Activated gamma-delta T cell (primary cell): ENCODE measurements at regions not wholly inside any gene's neighbourhood (a gene's known extent, or its start where the extent isn't known, plus 50 kb on each side); places are given as distances from the start of the nearest gene placed in this dataset.

Source experiments
- DNase-seq: peaks from one replicate; lab custom pipeline; 2025; lab: John Stamatoyannopoulos, UW

DNA sequence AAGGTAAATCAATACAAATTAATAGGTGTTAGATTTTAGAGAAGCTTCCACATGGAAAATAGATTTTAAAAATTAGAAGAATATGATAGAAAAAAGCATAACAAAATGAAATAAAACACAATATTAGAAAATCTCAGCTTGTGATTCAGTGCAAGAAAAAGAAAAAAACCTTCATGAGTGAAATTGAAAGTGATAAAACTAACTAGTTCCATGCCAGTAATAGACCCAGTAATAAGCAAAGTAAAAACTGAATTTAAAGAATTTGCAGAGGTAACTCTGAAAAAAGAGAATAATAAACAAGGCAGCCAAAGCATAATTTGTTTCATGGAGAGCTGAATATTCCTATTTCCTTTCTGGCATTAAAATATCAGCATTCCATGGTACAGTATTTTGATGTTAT, 174.3 kb upstream of the TENM3 start:
- DNase-seq: no peak

DNA sequence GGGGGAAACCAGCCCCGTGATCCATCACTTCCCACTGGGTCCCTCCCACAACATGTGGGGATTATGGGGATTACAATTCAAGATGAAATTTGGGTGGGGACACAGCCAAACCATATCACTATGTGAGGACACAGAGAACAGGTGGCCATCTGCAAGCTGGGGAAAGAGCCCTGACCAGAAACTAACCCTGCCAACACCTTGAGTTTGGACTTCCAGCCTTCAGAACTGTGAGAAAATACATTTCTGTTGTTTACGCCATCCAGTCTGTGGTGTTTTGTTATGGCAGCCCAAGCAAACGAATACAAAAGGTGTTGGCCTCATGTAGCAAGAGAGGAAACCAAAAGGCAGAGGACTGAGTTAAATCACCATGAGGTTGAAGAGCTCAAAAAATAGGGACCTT, 169.9 kb upstream of the TENM3 start:
- no peak for DNase-seq

DNA sequence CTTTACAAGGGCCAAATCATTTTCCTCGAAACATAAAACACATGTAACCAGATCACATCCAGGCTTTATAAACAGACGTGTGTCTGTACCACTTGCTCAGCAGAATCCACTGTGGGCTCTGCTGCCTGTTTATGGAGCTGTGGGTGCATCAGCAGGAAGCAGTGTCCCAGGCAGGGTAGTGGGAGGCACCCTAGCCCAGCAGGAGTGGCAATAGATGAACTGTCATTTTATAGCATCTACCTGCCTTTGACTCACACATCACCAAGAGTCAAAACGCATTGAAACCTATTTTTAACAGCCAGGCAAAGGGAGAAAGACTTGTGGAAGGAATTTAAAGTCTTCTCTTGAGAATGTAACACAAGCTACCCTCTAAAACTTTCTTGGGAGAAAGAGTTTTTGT, 169.1 kb upstream of the TENM3 start:
- no peak for DNase-seq

DNA sequence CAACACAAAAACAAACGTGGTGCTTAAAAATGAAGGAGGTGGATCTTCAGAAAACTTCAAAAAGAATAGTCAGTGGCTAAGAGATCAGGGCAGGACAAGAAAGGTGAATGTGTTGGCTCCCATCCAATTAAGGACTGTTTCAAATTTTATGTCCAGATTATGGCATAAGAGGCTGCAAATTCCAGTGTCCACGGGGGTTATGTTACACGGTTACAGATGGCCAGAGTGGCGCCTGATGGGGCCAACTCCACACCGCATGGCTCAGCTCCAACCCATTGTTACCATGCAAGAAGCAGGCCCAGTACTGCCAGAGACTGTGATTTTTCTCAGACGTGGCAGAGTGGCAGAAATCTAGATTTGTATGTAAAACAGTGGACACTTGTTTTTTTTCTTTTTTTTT, 168.4 kb upstream of the TENM3 start:
- no peak for DNase-seq

DNA sequence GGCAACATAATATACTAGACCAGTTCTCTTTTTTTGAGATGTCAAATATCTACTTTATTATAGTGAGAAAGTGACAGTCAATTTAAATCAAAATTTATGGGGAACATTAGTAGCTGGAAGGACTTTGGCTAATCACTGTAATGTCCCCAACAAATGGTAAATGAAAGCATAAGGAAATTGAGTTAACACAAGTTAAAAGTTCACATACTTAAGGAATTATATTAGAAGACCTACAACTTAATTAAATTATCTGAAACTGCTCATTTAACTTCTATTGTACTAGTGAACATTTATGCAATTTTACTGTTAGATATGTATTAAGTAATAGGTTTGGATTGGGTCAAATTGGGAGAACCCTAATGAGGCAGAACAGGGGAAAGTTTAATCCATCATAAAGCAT, 160.3 kb upstream of the TENM3 start:
- no peak for DNase-seq

DNA sequence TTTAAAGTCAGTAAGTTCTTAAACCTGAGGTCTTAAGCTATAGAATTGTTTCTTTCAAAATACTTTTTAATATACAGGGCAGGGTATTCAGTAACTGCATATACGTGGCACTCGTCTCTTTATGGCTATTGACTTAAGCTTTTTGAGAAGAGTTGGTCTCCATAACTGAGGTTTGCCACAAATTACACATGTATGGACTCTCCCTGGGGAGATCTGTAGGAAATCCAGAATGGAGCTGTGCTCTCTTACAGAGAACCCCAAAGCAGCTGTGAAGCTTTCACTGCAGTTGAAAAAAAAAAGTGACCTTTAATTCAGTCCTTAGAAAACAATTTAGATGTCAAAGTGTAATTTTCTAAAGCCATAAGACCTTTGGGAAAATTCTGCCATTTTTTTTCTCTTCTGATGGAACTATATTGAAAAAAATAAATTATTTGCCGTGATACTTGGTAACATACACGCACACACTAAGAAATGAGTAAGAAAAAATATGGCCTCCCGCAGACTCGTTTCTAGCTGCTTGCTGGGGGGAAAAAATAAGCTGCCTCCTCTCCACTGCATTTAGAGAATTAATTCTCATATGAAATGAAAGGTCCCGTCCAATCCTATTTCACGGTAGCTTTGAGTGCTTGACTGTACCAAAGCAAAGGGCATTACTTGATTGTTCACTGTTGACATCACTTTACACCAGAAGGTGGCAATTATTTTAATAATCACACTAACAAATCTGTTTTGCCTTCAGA, 159.4 kb upstream of the TENM3 start:
- DNase-seq: no peak

DNA sequence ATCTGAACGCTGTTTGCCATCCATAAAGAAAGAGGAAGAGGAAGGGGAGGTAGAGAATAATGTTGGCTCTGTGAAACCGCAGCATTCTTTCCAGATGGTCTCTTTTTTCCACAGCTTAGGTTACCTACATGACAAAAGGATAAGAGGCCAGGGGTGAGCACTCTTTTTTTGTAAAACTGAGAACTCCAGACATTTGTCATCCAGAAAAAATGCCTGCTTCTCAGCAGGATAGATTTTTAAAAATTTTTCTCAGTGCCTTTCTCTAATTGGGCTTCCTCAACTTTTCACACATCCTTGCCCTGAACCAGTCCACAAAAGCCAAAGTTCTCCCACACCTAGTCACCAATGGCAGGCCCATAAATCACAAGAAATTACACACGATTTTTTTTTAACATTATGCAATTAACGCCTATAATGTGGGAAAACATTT, 158.1 kb upstream of the TENM3 start:
- no peak for DNase-seq

DNA sequence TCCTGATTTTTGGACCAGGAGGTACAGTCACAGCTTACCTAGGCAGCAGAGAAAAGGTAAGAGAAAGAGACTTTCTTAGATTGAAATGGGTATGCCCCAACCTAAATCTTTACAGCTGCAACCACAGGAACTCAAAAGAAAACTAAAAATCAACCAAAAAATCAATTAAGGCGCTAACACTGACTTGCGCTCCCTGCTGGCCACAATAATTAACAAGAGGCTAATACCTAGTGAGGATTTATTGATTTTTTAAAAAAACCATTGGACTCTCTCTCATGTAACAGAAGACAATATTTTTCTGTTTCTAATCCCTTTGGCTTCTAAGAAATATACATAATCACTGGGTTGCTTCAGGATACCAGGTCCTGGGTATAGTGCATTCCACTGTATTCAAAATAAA, 153.9 kb upstream of the TENM3 start:
- no peak for DNase-seq

DNA sequence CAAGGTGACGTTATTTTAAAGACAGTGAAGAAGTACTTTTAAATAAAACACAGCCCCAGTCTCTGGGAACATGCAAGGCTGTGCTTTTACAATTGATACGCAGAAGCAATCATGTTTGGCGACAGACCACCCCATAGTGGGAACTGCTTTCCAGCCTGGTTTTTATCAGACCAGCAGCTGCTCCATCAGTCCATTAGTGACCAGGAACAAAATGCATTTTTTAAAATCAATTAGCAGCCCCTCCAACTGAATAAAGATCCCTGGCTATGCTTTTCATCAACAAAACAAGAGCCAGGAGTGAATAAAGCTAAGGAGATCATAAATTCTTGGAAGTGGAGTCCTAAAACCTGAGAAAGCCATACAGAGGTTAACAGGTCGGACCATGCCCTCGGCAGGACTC, 153.0 kb upstream of the TENM3 start:
- DNase-seq: no peak

DNA sequence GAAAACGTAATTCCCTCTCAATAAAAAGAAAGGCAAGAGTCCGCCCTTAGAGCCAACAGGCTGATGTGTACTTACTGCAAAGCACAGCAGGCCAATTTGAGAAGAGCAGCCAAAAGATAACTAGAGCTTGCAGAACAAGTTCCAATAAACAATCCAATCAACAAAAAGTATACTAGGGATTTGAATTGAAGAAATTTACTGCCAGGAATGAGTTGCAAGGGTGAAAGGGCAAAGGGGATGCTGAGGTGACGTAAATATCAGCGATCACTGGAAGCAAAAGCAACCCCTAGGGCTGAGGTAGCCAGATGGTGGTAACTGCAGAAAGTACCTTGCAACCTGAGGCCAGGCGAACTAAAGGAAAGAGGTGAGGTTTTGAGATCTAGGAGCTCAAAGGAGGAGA, 152.1 kb upstream of the TENM3 start:
- DNase-seq: no peak

DNA sequence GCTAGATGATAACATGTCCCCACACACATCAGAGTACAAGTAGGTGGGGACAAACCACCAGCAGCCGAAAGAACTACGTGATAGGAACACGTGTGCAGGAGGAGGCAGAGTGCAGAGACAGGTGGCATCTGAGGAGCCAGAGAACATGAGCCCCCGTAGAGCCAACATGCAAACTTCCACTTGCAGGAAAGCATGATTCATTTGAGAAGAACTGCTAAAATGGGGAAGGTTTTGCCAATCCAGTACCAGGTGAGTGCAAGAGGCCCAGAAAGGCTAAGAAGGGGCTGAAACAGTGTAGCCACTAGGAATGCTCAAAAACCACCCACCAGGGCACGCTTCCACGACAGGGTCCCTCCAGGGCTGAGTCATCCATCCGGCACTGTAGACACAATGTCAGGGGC, 149.8 kb upstream of the TENM3 start:
- DNase-seq: no peak

DNA sequence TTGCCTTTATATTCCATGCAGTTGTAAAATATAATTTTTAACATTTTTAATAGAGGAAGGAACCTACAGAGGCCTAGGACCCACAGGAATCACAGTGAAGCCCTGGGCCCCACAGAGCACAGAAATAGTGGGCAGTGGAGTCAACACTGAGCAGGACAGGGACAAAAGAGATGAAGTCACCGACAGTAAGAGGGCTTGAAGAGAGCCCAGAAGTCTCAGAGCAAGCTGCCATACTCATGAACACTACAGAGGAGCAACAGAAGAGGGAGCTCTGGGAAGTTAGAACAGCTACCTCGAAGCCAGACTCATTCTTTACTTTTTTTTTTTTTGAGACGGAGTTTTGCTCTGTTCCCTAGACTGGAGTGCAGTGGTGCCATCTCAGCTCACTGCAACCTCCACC, 149.3 kb upstream of the TENM3 start:
- no peak for DNase-seq

DNA sequence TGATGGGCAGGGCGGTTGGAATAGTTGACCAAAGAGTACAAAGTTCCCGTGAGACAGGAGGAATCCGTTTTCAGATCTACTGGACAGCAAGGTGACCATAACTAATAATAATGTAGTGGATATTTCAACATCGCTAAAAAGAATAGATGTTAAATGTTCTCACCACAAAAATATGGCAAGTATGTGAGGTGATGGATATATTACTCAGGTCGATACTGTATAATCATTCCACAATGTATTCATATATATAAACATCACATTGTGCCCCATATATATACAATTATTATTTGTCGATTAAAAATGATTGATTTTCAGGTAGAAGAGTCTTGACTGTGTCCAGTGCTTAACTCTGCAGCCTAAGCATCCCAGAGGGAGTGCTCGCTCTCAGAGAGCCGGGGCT, 141.6 kb upstream of the TENM3 start:
- DNase-seq: no peak

DNA sequence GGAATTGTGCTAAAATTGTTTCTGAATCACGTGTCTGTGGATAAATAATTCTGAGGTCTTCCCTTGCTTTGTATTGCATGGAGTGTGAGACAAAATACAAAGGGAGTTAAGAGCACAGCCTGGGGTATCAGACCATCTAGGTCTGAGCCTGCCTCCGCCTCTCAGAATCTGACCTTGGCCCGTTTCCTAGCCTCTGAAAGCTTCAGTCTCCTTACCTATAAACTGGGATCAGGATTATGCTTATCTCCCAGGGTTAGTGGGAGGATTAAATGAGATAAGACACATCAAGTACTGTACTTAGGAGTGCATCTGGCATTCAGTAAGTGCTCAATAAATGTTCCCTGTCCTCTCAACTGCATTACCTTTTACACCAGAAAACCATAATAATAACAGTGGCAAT, 140.6 kb upstream of the TENM3 start:
- no peak for DNase-seq

DNA sequence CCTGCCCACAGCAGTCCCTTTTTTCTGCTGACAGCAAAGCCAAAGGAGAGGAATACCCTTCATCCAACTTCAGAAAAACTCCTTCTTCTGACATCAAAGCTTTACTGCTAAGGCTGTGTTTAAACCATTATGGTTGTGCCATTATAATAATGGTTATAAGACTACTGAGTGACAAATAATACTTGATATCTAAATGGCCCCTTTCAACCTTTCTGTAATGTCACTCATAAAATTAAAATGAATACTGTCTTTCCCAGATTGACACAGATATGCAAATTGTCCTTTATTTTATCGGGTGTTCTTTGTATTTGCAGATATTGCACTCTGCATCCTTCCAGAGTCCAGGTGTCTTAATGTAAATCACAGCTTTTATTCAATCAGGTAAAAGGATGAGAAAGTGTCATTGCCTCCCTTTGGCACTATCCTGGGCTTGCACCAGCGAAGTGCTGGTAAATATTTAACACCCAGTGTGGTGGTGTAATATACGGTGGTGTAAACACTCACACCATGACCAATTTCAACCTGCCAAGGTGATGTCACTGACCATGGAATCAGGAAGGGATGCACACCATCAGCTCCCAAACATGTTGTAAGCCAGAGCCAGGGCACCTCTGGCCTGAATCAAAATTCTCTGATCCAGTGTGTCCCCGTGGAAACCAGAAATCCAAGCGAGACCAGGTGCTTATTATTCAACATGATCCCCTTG, 139.4 kb upstream of the TENM3 start:
- DNase-seq: no peak

DNA sequence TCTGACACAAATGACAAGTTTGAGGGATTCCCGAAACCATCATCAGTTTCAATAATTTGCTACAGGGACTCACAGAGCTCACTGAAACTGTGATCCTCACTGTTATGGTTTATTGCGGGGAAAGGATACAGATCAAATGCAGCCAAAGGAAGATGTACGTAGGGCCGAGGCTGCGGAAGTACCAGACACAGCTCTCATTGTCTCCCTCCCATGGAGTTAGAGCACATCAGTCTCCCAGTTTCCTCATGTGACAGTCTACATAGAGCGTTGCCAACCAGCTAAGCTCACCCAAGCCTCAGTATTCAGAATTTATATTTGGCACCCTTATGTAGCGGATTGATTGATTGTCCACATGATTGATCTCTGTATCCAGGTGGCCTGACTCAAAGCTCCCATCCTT, 137.8 kb upstream of the TENM3 start:
- DNase-seq: no peak

DNA sequence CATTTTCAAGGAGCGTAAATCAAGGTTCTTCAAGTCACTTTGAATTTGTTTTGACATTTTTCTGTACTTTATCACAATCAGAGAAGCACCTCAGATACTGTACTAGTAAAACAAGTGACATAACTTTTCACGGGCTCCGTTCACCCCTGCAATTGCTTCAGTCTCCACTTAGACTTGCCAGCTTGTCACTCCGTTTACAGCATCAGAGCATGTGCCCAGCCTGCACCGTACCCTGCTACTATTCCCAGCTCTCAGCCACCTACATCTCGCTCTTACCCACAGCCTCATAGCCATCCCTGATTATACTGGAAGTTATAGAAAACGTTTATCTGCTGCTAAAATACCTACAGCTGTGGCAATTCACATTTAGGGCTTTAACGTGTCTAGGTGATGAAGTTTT, 135.3 kb upstream of the TENM3 start:
- DNase-seq: no peak

DNA sequence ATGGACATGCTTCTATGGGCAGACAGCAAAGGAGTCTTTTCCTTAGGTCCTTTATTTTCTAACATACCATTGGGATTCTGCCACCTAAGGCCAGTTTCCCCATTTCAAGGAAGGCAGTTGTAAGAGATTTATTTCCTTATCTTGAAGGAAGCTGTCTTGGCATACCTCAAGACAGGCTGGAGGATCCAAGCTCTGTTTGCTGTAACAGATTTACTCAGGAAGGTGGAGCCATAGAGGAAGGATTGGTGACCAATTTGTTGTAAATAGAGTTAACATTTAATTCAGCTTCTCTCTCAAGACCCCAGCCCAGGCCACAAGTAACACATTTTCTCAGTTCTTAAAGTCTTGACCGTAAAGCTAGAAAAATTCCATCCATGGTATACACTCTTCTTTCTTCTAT, 131.6 kb upstream of the TENM3 start:
- DNase-seq: no peak

DNA sequence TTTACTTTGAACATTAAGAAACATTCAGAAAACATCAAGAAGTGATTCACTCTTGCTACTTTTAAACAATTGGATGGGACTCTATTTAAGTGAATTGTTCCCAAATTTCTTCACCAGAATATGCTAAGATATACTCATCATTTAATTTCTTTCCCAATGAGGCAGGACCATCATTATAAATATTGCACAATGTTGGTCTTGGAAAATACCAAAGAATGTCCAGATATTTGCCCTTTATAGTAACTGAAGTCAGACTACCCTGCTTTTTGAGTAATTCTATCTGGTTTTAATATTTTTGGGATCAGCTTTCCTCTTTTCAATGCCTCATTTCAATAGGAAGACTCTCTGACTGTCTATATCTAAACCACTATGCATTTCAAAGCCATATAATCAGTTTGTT, 129.4 kb upstream of the TENM3 start:
- no peak for DNase-seq

DNA sequence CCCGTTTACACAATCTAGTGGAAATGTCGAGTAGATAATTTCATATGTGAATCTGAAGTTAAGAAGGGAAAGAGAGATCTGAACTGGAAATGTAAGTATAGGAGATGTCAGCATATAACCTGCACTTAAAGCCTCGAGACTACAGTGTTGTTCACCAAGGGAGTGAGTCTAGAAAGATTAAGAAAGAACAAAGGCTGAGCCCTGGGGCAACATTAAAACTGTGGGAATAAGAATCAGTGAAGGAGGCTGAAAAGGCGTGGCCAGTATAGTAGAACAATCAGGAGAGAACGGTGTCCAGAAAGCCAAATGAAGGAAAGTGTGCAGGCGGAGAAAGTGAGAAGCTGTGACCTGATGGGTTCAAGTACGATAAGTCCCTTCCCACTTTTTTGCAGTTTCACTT, 118.8 kb upstream of the TENM3 start:
- DNase-seq: no peak

DNA sequence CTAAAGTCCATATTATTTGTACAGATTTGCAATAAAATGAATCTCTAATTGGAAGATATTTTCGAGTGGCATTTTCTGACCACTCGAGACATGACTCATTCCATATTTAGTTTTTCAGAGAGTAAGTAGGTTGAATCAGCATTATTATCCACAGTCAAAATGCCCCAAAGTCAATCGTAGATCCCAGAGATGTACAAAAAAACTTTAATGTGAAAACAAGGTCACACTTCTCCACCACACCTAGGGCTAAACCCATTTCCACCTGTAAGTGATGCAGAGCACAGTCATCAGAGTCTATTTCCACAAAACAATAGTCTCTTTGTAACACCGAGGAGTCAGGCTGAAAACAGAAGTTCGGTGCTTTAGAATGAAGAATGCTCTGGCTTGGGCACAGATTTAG, 117.1 kb upstream of the TENM3 start:
- DNase-seq: no peak

DNA sequence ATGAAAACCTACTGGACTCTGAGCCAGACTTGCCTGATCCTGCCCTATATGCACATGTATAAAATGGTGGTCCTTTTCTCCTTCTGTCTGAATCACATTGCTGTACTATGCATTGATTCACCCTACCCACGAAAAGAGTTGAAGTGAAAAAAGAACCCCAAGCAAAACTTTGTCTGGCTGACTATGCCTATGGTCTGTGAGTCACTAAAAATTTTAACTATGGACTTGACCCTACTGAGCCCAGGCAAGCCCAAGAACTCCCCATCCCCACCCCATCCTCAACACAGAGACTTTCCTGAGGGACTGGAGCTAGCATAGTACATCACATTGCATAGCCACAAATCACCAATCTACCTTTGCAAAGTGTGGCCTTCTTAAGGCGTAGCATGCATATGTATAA, 116.6 kb upstream of the TENM3 start:
- no peak for DNase-seq

DNA sequence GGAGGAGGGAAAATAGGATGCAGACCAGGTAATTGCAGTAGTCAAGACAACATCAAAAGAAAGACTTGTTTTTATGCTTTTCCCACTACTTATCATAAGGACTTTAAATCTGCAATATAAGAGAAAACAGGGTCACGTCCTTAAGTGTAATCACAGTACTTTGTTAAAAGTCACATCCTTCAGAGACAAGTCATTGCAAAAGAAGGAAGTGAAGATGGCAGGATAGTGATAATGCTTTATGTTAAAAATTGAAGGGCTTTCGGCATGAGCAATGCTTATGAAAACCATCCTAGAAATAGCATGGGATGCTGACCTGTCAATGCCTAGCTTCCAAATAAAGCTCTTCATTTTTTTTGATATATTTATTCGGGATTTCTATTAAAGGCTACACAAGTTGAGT, 110.2 kb upstream of the TENM3 start:
- DNase-seq: no peak

DNA sequence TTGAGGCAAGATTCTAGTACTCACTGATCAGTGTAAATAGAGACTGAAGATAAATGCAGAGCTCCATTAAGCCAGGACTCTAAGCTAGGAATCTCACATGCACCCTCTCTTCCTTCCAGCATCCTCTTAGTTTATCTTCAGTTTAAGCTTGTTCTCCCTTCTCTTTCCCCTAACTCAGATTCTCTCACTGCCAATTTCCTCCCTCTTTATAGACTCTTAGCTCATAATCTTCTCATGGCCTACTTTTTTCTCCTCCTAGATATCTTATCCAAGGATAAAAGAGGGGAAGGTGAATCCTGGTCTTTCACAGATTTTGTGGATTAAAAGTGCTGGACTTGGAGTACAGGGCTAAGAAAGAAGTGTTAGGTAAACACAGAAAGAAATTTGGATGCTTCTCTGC, 108.9 kb upstream of the TENM3 start:
- DNase-seq: no peak
